K562 (cell line): ENCODE measurements at regions not wholly inside any gene's neighbourhood (a gene's known extent, or its start where the extent isn't known, plus 50 kb on each side); places are given as distances from the start of the nearest gene placed in this dataset.

Source experiments
- CBFA2T3 ChIP-seq: fragments of 450-650 bp; IDR thresholded peaks from 2 replicates; pipeline ENCODE4 v1.6.1; 2017
- MCM3 ChIP-seq: fragments of 450-650 bp; IDR thresholded peaks from 2 replicates; pipeline ENCODE4 v1.6.1; 2016
- POLR2AphosphoS2 ChIP-seq: IDR thresholded peaks from 2 replicates; pipeline ENCODE4 v1.6.1; 2012; ENCODE audit warnings: low read length, improper control_type of control experiment
- TF ChIP-seq, protein P1 (sequence below): fragments of 450-650 bp; IDR thresholded peaks from 2 replicates; pipeline ENCODE4 v1.6.1; 2018; ENCODE audit not compliant: partially characterized antibody
- TF ChIP-seq, protein P2 (sequence below): sonication (generic); formaldehyde crosslinking; IDR thresholded peaks from 2 replicates; pipeline ENCODE4 v1.8.0; 2023; ENCODE audit warnings: missing genetic modification reagents, mild to moderate bottlenecking, borderline replicate concordance
- TF ChIP-seq, protein P3 (sequence below): fragments of 450-650 bp; formaldehyde crosslinking; IDR thresholded peaks from 2 replicates; pipeline ENCODE4 v1.4.0; 2020; ENCODE audit warnings: mild to moderate bottlenecking

DNA sequence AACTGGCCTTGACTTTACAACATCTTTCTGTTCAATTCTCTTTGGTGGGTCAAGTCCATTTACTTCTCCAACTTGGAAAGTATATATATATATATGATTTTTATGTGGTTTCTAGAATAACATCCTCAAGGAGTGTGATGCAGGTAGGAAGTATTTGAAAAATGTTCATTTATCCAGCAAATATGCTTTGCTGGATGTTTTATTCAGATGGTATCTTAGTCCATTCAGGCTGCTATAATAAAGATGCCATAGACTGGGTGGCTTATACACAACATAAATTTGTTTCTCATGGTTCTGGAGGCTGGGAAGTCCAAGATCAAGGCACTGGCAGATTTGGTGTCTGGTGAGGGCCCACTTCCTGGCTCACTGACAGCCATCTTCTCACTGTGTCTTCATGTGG, 168.7 kb upstream of the RASGRP1 start (continued):
- TF ChIP-seq, protein P1, sequence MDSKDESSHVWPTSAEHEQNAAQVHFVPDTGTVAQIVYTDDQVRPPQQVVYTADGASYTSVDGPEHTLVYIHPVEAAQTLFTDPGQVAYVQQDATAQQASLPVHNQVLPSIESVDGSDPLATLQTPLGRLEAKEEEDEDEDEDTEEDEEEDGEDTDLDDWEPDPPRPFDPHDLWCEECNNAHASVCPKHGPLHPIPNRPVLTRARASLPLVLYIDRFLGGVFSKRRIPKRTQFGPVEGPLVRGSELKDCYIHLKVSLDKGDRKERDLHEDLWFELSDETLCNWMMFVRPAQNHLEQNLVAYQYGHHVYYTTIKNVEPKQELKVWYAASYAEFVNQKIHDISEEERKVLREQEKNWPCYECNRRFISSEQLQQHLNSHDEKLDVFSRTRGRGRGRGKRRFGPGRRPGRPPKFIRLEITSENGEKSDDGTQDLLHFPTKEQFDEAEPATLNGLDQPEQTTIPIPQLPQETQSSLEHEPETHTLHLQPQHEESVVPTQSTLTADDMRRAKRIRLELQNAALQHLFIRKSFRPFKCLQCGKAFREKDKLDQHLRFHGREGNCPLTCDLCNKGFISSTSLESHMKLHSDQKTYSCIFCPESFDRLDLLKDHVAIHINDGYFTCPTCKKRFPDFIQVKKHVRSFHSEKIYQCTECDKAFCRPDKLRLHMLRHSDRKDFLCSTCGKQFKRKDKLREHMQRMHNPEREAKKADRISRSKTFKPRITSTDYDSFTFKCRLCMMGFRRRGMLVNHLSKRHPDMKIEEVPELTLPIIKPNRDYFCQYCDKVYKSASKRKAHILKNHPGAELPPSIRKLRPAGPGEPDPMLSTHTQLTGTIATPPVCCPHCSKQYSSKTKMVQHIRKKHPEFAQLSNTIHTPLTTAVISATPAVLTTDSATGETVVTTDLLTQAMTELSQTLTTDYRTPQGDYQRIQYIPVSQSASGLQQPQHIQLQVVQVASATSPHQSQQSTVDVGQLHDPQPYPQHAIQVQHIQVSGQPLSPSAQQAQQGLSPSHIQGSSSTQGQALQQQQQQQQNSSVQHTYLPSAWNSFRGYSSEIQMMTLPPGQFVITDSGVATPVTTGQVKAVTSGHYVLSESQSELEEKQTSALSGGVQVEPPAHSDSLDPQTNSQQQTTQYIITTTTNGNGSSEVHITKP = no peak
- TF ChIP-seq, protein P2, sequence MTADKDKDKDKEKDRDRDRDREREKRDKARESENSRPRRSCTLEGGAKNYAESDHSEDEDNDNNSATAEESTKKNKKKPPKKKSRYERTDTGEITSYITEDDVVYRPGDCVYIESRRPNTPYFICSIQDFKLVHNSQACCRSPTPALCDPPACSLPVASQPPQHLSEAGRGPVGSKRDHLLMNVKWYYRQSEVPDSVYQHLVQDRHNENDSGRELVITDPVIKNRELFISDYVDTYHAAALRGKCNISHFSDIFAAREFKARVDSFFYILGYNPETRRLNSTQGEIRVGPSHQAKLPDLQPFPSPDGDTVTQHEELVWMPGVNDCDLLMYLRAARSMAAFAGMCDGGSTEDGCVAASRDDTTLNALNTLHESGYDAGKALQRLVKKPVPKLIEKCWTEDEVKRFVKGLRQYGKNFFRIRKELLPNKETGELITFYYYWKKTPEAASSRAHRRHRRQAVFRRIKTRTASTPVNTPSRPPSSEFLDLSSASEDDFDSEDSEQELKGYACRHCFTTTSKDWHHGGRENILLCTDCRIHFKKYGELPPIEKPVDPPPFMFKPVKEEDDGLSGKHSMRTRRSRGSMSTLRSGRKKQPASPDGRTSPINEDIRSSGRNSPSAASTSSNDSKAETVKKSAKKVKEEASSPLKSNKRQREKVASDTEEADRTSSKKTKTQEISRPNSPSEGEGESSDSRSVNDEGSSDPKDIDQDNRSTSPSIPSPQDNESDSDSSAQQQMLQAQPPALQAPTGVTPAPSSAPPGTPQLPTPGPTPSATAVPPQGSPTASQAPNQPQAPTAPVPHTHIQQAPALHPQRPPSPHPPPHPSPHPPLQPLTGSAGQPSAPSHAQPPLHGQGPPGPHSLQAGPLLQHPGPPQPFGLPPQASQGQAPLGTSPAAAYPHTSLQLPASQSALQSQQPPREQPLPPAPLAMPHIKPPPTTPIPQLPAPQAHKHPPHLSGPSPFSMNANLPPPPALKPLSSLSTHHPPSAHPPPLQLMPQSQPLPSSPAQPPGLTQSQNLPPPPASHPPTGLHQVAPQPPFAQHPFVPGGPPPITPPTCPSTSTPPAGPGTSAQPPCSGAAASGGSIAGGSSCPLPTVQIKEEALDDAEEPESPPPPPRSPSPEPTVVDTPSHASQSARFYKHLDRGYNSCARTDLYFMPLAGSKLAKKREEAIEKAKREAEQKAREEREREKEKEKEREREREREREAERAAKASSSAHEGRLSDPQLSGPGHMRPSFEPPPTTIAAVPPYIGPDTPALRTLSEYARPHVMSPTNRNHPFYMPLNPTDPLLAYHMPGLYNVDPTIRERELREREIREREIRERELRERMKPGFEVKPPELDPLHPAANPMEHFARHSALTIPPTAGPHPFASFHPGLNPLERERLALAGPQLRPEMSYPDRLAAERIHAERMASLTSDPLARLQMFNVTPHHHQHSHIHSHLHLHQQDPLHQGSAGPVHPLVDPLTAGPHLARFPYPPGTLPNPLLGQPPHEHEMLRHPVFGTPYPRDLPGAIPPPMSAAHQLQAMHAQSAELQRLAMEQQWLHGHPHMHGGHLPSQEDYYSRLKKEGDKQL (CRISPR knock-in tag) = no peak
- TF ChIP-seq POLR2AphosphoS2 (no peak), CBFA2T3 (no peak), MCM3 (no peak)
- TF ChIP-seq, protein P3, sequence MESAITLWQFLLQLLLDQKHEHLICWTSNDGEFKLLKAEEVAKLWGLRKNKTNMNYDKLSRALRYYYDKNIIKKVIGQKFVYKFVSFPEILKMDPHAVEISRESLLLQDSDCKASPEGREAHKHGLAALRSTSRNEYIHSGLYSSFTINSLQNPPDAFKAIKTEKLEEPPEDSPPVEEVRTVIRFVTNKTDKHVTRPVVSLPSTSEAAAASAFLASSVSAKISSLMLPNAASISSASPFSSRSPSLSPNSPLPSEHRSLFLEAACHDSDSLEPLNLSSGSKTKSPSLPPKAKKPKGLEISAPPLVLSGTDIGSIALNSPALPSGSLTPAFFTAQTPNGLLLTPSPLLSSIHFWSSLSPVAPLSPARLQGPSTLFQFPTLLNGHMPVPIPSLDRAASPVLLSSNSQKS (CRISPR knock-in tag) = no peak
